ENCODE measurements at regions not wholly inside any gene's neighbourhood (a gene's known extent, or its start where the extent isn't known, plus 50 kb on each side); places are given as distances from the start of the nearest gene placed in this dataset.

DNA sequence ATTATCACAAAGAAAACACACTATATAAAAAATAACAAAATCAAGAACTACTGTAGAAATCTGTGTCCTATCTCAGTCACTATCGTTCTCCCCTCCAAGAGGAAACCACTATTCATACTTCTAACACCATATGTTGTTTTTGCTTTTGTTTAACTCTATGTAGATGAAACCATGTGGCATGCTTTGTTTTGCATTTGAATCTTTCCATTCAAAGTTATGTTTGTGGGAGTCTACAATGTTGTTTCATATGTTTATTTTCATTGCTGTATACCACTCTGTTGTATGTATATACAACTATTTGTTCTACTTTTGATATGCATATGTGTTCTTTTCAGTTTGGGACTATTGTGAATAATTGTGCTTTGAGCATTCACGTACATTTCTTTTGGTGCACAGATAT is 116.1 kb downstream of the PABPC4L start:
- TF ChIP-seq BHLHE40 (IDR thresholded peaks at IDR 0.05; ENCODE audit: borderline replicate concordance) (no peak), ARNT (IDR thresholded peaks at IDR 0.05) (no peak), SP1 (IDR thresholded peaks at IDR 0.05) (no peak), SUZ12 (IDR thresholded peaks at IDR 0.05) (no peak), NFRKB (IDR thresholded peaks at IDR 0.05) (no peak)

Data from HEK293T (cell line).